HG03045 (cell line): ENCODE measurements at regions not wholly inside any gene's neighbourhood (a gene's known extent, or its start where the extent isn't known, plus 50 kb on each side); places are given as distances from the start of the nearest gene placed in this dataset.
"Not testable (repeated sequence)": the region's sequence is repeated elsewhere in the genome, so short reads cannot be mapped to it uniquely, and the experiment has no call there.

Experiments
- ATAC-seq: cut with Tn5 transposase; IDR thresholded peaks from one replicate; pipeline ENCODE4 v1.9.1; 2021; ENCODE audit warnings: mild to moderate bottlenecking, moderate library complexity; ENCODE audit not compliant: unreplicated experiment

DNA sequence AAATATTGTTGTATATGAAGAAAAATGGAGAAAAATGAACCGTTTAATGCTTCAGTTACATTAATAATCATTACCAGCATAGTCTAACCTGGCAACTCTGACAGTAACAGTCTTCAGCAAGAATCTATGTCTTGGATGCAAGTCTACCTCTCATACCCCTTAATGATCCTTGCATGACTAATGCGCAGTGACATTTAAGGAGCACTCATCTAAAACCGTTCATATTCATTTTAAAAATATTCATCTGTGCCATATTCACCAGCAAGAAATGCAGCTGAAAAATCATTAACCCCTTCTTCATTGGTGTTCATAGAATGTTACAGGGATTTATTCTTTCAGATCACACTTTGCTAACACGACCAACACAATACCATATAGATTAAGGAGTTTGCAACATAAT, 227.2 kb upstream of the ASCC3 start:
- ATAC-seq = no peak

DNA sequence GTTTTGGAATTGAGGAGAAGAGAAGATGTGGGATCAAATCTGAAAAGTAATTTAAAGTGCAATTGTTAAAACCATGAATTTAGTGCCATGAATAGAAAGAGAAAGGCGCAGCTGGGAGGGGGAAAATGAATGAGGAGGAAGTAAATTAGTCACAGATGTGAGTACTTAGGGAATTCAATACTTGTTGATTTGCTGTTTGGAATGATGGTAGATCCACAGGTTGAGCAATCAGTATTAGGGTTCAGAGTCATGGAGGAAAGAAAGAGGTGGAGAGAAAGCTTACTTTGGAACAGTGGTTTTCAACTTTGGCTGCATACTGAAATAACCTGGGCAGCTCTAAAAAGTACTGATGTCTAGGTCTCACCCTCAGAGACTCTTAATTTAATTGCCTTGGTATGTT, 229.7 kb upstream of the ASCC3 start:
- ATAC-seq = no peak

DNA sequence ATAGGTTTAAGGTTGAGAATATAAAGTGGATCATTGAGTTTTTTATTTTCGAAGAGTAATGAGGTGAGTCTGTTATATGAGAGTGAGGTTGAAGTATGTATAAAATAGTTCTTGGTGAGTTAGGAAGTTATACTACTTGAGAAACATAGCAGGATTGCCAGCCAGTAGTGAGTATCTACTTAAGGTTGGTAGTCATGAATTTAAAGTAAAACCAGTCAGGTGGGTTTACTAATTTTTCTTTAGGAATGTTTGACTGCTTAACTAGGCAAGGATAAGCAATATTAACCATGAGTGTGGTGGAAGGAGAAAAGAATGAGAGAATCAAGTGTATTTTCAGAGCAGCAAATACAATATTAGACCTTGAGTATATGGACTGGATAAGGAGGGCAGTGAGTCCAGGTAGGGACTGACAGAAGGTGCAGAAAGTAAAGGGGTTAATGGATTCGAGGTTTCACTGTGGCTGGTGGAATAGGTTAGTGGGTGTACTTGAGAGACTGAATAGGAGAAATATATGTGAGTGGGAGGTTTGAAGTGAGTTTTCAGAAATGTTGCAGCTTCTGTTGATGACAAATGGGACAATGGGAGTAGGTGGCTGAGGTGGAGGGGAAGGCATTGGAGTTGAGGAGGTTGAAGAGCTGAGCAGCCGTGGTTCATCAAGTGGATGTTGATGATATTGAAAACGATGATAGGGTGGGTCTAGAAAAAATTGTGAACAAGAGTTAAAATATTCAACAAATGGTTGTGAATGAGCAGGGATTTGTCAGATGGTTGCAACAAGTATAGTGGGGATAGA, 232.5 kb upstream of the ASCC3 start:
- ATAC-seq = no peak

DNA sequence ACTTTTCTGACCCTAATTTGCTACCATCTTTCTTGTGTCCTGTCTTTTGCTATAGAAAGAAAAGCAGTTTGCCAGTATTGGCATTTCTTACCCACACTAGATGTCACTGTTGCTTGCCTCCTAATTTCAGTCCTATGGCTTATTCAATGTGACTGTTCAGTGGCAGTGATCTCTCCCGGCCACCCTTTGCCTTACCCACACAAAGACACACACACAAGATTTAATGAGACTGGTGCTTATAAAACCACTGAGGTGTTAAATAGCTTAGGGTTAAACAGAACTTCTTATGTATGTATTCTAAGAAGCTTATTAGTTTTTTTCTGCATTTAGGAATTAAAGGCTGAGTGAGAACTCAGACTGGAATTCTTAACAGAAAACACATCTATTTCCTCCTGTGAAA, 233.6 kb upstream of the ASCC3 start:
- no peak for ATAC-seq

DNA sequence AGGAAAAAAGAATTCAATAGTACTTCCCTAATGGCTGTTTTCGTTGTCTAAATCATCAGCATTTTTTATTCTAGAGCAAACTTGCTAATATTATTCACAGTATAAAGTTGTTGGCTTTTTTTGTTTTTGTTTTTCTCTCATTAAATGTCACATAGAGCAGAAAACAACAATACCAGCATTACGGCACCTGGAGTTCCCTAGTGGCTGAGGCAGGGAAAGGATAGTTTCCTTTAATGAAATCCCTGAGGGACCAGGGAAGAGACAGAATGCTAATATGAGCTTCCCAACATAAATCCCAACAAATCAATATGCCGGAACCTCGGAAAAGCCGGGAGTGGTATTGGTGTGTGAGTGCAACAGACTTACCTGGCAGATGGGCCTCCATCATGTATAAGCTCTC, 235.2 kb upstream of the ASCC3 start:
- ATAC-seq = no peak

DNA sequence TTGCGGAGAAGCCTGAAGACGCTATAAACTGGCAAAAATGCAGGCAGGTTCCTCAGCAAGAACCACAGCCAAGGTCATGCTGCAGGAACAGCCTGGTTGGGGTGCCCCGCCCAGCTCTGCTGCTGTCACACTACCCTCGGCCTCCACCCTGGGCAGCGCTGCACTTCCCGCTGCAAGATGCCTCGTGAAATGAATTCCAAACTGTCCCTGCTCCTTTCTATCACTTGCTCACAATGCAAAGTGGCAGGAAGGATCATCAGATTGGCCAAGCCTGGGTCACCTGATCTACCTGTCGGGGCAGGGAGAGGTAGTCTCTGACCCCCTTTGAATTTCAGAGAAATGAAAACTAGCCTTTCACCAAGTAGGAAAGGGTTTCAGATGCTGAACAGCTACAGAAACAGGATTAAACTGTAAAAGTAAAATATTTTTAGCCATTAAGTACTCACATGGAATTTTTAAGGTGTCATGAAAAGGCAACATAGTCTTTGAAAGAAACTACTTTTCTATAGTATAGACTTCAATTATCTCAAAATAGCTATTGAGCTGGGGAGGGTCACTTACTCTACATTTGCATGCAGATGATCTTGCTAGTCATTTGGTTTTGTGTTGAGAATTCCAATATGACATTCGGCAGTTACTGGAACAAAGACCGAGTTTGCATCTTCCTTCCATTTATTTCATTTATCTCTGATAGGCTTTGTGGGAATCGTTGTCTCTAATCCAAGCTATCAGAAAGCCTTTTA, 236.4 kb upstream of the ASCC3 start:
- ATAC-seq = no peak

DNA sequence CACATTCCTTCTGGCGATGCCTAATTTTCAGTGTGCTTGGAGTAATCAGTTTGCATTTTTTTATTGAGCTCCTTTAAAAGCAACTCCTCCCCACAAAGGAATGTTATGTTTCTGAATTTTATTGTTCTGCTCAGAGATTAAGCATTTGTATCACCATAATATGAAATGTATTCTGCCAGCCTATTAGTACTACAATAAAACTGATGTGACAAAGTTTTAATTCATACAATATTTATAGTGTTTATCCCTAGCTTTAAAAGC, 236.9 kb upstream of the ASCC3 start:
- ATAC-seq = no peak

DNA sequence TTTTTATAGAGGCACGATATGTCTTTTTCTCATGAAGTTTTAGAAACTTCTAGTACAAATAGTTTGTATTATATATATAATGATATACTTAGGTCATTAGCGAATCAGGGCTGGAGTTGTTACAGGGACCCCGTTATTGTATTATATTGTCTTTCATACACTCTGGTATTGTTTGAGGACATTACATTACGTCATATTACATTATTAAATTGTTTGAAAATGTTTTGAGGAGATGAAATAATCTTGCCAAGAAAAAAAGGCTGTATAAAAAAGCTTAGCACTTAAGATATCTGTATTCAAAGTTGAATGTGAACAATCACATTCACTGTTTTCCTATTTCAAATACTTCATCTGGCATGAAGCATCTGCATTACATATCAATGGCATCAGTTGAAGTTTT, 239.6 kb upstream of the ASCC3 start:
- ATAC-seq = no peak

DNA sequence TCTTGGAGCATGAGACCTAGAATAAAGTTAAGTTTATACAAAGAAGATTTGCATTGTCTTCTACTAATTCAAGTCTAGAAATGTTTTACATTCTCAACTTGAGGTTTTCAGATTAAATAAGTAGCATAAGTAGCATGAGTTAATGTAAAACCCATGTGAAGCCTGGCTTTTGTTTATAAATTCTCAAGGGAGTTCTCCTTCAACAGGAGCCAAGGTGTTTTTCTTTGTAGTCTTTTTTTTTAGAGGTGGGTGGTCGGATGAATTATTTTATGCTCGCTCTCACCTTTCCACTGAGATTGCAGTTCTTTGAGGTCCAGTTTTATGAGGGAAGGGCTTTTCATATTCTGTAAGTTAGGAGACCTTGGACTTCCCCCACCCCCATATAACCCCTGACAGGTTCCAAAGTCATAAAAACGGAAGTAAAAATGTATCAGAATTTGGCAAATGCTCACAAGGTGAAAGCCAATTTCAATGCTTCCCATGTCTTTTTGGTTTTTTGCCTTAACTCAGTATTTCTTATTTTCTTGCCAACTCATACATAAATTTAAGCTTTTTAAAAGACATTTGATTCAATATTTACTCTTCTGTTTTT, 244.3 kb upstream of the ASCC3 start:
- ATAC-seq = no peak

DNA sequence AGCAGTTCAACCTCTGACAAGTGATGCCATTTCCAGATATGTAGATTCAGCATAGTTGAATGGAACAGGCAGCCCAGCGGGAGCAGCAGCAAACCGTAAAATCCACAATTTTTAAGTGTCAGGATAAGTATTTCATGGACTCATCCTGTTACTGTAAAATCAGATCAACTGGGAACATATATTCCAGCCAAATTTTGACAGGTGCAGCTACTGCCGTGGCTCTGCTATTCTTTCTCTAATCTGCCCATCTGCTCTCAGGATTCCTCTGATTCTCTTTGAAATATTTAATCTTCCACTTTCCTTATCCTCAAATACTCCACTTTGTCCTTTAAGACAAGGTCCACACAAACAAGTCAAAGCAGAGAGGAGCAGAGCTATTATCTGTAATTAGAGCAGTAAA, 245.4 kb upstream of the ASCC3 start:
- no peak for ATAC-seq

DNA sequence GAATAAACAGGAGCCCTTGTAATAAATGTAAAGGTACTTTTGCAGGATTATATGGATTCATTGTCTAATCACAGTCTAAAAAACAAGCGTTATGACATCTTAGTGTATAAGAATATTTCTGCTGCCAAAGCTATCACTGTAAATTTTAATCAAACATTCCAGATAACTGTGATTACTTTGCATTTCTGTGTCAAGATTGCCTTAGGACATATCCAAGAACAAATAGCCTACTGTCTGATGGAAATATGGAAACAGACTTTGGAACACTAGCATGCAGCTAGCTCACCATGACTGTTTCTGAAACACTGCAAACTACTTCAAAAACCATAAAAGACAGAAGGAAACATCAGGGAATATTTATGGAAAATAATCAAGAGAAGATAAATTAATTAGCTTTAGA, 248.7 kb upstream of the ASCC3 start:
- no peak for ATAC-seq

DNA sequence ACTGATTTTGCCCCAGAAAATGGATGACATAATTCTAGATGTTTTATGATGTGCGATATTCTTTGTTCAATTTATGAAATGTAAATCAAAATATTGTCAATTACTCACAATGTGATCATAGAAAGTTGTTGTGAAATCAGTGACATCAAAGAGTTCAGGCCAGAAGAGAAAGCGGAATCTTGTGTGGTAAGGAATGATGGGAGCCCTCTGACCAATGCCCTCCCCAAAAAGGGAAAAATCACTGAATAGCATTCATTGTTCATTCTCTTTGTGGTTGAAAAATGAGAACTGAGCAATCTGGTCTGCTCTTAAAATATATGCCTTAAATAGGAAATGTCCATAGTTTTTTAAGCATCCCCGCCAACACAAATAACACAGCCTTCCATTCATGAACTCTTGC, 247.1 kb upstream of the GRIK2 start:
- no peak for ATAC-seq

DNA sequence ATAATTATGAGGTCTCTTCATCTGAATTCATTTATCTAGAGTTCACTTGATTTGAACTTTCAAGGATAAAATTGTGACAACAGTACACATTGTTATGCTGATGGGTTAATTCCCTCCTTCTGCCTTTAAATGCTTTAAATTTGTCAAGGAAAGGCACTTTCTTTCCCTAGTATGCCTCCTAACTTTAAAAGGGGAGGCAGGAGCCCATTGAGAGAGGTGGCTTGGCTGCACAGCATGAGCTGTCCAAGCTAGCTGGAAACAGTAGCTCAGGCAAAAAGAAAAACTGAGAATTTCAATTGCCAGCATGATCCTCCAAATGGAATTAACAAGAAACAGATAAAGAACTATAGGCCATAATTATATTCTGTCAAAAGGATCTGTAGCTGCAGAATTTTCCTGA, 243.3 kb upstream of the GRIK2 start:
- no peak for ATAC-seq

DNA sequence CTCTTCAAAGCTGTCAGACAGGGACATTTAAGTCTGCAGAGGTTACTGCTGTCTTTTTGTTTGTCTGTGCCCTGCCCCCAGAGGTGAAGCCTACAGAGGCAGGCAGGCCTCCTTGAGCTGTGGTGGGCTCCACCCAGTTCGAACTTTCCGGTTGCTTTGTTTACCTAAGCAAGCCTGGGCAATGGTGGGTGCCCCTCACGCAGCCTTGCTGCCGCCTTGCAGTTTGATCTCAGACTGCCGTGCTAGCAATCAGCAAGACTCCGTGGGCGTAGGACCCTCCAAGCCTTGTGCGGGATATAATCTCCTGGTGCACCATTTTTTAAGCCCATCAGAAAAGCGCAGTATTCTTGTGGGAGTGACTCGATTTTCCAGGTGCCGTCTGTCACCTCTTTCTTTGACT, 235.9 kb upstream of the GRIK2 start:
- ATAC-seq = not testable (repeated sequence)

DNA sequence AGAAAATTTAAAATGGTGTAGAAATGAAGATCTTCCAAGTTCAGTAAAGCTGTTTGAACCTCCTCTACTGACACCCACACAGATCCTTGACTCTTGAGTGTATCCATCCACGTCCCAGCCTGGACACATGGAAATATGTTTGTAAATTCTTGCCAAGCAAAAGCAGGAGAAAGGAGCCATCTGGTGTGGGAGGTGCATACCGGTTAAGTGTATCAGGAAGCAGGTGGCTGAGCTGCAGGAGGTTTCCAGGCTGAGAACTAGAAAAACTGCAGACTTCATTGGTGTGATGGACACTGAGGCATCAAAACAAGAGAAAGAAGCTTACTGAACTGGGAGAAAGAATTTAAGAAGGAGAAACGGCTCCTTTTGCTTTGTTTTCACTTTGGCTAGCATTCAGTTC, 229.9 kb upstream of the GRIK2 start:
- ATAC-seq = no peak

DNA sequence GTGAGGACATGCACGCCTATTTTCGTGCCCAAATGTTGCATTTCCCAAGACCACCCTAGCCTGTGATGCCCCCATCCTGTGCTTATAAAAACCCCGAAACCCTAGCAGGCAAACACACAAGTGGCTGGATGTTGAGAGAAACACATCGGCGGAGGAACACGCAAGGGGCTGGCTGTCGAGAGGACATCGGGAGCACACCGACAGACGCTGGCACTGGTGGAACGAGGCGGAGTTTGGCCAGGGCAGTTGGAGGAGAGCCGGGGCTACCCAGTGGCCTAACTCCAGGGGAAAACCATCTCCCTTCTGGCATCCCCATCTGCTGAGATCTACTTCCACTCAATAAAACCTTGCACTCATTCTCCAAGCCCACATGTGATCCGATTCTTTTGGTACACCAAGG, 225.9 kb upstream of the GRIK2 start:
- ATAC-seq = no peak

DNA sequence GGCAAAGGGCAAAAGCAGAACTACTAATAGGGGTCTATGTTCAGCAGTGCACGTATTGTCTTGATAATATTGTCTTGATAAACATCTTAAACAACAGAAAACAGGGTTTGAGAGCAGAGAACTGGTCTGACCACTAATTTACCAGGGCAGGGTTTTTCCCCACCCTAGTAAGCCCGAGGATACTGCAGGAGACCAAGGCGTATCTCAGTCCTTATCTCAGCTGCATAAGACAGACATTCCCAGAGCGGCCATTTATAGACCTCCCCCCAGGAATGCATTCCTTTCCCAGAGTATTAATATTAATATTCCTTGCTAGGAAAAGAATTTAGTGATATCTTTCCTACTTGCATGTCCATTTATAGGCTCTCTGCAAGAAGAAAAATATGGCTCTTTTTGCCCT, 222.5 kb upstream of the GRIK2 start:
- ATAC-seq = not testable (repeated sequence)

DNA sequence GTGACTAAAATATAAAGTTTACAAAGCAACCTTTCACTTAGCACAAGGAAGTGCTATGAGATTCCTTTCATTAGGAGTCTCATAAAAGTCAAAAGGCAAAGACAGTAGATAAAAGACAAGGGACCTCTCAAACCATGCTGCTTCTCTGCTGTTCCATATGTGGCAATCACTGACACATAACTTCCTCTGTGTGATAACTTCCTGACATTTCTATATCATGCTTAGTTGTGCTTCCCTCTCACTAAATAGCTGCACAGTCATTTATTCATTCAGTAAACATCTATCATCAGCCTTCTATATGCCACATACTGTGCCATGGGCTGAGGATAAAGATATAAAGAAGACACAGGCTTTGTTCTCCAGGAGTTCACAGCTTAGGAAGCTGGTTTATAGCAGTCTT, 214.8 kb upstream of the GRIK2 start:
- no peak for ATAC-seq

DNA sequence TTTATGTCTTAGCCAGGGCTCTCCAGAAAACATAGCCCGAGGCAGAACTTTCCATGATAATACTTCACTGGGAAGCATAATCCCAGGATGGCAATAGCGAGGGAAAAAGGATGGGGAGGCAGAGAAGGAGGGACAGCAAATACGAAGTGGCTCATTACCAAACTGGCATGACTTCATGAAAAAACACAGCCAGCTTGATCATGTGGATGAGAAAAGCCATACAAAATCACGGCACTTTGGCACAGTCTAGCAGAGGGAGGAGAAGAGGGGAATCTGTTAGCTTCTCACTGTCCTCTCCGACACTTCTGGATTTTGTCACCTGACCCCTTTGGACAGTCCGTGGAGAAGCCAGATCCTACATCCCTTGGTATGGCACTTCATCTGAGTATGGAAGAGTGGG, 212.5 kb upstream of the GRIK2 start:
- no peak for ATAC-seq

DNA sequence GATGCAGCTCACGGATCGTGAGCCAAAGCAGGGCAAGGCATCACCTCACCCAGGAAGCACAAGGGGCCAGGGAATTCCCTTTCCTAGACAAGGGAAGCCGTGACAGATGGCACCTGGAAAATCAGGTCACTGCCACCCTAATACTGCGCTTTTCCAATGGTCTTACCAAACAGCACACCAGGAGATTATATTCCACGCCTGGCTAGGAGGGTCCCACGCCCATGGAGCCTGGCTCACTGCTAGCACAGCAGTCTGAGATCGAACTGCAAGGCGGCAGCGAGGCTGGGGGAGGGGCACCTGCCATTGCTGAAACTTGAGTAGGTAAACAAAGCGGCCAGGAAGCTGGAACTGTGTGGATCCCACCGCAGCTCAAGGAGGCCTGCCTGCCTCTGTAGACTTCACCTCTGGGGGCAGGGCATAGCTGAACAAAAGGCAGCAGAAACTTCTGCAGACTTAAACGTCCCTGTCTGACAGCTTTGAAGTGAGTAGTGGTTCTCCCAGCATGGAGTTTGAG, 205.2 kb upstream of the GRIK2 start:
- not testable (repeated sequence) for ATAC-seq

DNA sequence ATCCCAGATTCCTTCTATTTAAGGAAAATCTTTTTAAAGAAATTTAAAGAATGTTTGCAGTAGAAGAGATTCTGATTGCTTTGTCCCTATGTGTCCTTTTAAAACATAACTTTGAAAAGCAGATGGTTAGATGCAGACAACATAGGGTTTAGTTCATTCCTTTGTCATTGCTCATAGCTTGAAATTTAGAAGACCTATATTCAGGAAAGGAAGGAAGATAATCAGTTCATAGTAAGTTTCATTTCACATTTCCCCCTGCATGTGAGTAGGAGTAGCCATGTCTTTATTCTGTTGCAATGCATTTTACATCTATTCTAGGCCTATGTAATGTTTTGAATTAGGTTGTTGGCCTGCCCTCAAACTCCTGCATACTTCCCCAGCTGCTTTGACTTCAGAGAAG, 197.9 kb upstream of the GRIK2 start:
- no peak for ATAC-seq

DNA sequence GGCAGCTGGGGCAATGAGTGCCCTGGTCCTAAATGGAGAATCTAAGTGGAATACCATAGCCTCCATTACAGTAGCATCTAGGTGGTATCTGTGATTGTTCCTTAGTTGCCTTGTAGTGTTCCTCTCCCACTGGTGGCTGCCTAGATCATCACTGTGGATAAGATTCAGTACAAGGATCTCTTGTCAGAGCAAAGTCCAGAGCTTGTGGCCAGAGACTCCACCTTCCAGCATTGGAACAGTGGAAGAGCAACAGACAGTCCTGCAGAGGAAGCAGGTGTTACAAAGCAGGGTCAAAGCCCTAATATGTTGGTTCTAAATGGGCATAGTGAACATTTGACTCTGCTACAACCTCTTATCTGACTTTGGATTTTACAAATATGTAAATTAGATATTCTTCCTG, 194.1 kb upstream of the GRIK2 start:
- no peak for ATAC-seq
